ENCODE measurements at regions not wholly inside any gene's neighbourhood (a gene's known extent, or its start where the extent isn't known, plus 50 kb on each side); places are given as distances from the start of the nearest gene placed in this dataset.
A peak's percentile ranks its signal among the peaks of the same experiment; 100 is the strongest.

DNA sequence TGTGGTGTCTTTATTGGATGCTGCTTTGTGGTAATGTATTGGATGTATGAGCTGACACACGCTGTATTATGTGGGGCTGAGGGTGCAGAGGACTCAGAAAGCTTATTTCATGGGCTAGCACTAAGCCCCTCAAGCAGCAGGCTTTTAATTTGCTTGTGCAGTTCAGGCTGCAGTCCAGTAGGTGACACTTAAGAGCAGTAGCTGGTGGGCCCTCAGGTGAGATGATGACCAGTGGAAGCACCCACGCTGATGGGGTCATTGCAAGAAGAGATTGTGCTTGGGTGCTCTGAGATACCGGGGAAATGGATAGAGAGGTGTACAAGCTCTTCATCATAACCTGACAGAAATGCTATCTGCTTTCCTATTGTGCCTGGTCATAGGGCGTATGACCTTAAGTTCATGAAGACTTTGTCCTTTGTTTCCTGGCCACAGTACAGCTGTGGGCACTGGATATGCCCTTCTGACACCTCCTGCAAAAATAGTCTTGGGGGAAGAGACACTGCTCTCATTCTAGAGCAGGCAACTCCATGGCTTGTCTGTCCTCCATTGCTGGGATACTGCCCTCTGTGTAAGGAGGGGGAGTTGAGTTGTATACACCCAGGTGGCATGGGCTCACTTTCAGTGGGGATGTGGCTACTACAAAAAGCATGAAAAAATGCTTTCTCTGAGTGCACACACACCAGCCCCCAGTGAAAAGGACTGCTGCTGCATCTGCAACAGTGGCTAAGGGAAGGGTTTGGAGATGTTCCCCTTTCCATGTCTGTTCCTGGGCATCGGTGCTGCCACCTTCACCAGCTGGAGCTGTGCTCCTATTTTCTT lies 205.7 kb upstream of the ZSWIM2 start:
- Histone ChIP-seq H3K36me3 (ENCODE audit: insufficient read depth, low read length) (no peaks in the 10 kb centered on the region), H3K4me1 (ENCODE audit: insufficient read depth, low read length) (no peaks in the 10 kb centered on the region), H2AFZ (ENCODE audit: low read depth, low read length) (no peak overlapping the region), H3K27me3 (ENCODE audit: insufficient read depth, low read length) (no peaks in the 10 kb centered on the region), H3K9me3 (ENCODE audit: insufficient read depth, low read depth, low read length) (no peaks in the 10 kb centered on the region), H3K79me2 (ENCODE audit: insufficient read depth, low read length) (no peaks in the 10 kb centered on the region), H4K20me1 (ENCODE audit: insufficient read depth, low read length) (no peaks in the 10 kb centered on the region), H3K4me3 (ENCODE audit: insufficient read depth, low read depth, low read length) (no peak overlapping the region), H3K9ac (ENCODE audit: low read length) (no peak overlapping the region), H3K27ac (ENCODE audit: low read depth, low read length) (no peak overlapping the region), H3K4me2 (ENCODE audit: low read length) (no peak overlapping the region)
- FAIRE-seq (no peak), DNase-seq (ENCODE audit: low read depth) (no peak)
- TF ChIP-seq EZH2 (IDR thresholded peaks at IDR 0.05; ENCODE audit: insufficient read depth, low read length): no peak
- H3K27ac Mint-ChIP-seq (ENCODE audit: unreplicated experiment): no peak overlapping the region
- no peaks in the 10 kb centered on the region for H3K27me3 Mint-ChIP-seq (ENCODE audit: low read depth, unreplicated experiment)
- no peaks in the 10 kb centered on the region for H3K36me3 Mint-ChIP-seq (ENCODE audit: low read depth, unreplicated experiment)
- H3K4me1 Mint-ChIP-seq (ENCODE audit: low read depth, unreplicated experiment): no peaks in the 10 kb centered on the region
- H3K9me3 Mint-ChIP-seq (ENCODE audit: unreplicated experiment): no peaks in the 10 kb centered on the region
- no peak overlapping the region for H3K4me3 Mint-ChIP-seq (ENCODE audit: unreplicated experiment)

GRCh38 chr2:187051350-187051749 lies 202.4 kb upstream of the ZSWIM2 start:
- Histone ChIP-seq H3K36me3 (ENCODE audit: insufficient read depth, low read length) (no peaks in the 10 kb centered on the region), H3K4me2 (ENCODE audit: low read length) (no peak overlapping the region), H3K27ac (ENCODE audit: low read depth, low read length) (no peak overlapping the region), H3K27me3 (ENCODE audit: insufficient read depth, low read length) (no peaks in the 10 kb centered on the region), H4K20me1 (ENCODE audit: insufficient read depth, low read length) (no peaks in the 10 kb centered on the region), H3K9ac (ENCODE audit: low read length) (no peak overlapping the region), H3K79me2 (ENCODE audit: insufficient read depth, low read length) (no peaks in the 10 kb centered on the region), H3K9me3 (ENCODE audit: insufficient read depth, low read depth, low read length) (no peaks in the 10 kb centered on the region), H2AFZ (ENCODE audit: low read depth, low read length) (no peak overlapping the region), H3K4me3 (ENCODE audit: insufficient read depth, low read depth, low read length) (no peak overlapping the region), H3K4me1 (ENCODE audit: insufficient read depth, low read length) (no peaks in the 10 kb centered on the region)
- Mint-ChIP-seq H3K9me3 (ENCODE audit: unreplicated experiment) (no peaks in the 10 kb centered on the region), H3K4me3 (ENCODE audit: unreplicated experiment) (no peak overlapping the region), H3K36me3 (ENCODE audit: low read depth, unreplicated experiment) (no peaks in the 10 kb centered on the region), H3K27ac (ENCODE audit: unreplicated experiment) (no peak overlapping the region), H3K4me1 (ENCODE audit: low read depth, unreplicated experiment) (no peaks in the 10 kb centered on the region), H3K27me3 (ENCODE audit: low read depth, unreplicated experiment) (no peaks in the 10 kb centered on the region)
- DNase-seq (ENCODE audit: low read depth): peak; percentile 22
- no peak for FAIRE-seq
- no peak for TF ChIP-seq EZH2 (IDR thresholded peaks at IDR 0.05; ENCODE audit: insufficient read depth, low read length)
- TF ChIP-seq, protein P1, sequence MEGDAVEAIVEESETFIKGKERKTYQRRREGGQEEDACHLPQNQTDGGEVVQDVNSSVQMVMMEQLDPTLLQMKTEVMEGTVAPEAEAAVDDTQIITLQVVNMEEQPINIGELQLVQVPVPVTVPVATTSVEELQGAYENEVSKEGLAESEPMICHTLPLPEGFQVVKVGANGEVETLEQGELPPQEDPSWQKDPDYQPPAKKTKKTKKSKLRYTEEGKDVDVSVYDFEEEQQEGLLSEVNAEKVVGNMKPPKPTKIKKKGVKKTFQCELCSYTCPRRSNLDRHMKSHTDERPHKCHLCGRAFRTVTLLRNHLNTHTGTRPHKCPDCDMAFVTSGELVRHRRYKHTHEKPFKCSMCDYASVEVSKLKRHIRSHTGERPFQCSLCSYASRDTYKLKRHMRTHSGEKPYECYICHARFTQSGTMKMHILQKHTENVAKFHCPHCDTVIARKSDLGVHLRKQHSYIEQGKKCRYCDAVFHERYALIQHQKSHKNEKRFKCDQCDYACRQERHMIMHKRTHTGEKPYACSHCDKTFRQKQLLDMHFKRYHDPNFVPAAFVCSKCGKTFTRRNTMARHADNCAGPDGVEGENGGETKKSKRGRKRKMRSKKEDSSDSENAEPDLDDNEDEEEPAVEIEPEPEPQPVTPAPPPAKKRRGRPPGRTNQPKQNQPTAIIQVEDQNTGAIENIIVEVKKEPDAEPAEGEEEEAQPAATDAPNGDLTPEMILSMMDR (IDR thresholded peaks at IDR 0.05; ENCODE audit: insufficient read depth, low read depth, low read length): no peak

GRCh38 chr2:187050409-187050998 lies 201.5 kb upstream of the ZSWIM2 start:
- Histone ChIP-seq H3K9ac (ENCODE audit: low read length) (no peak overlapping the region), H3K27ac (ENCODE audit: low read depth, low read length) (no peak overlapping the region), H3K79me2 (ENCODE audit: insufficient read depth, low read length) (no peaks in the 10 kb centered on the region), H3K4me1 (ENCODE audit: insufficient read depth, low read length) (no peaks in the 10 kb centered on the region), H3K4me2 (ENCODE audit: low read length) (no peak overlapping the region), H3K4me3 (ENCODE audit: insufficient read depth, low read depth, low read length) (no peak overlapping the region), H3K9me3 (ENCODE audit: insufficient read depth, low read depth, low read length) (no peaks in the 10 kb centered on the region), H4K20me1 (ENCODE audit: insufficient read depth, low read length) (no peaks in the 10 kb centered on the region), H3K36me3 (ENCODE audit: insufficient read depth, low read length) (no peaks in the 10 kb centered on the region), H2AFZ (ENCODE audit: low read depth, low read length) (no peak overlapping the region), H3K27me3 (ENCODE audit: insufficient read depth, low read length) (no peaks in the 10 kb centered on the region)
- Mint-ChIP-seq H3K27me3 (ENCODE audit: low read depth, unreplicated experiment) (no peaks in the 10 kb centered on the region), H3K4me1 (ENCODE audit: low read depth, unreplicated experiment) (no peaks in the 10 kb centered on the region), H3K9me3 (ENCODE audit: unreplicated experiment) (no peaks in the 10 kb centered on the region), H3K4me3 (ENCODE audit: unreplicated experiment) (no peak overlapping the region), H3K36me3 (ENCODE audit: low read depth, unreplicated experiment) (no peaks in the 10 kb centered on the region), H3K27ac (ENCODE audit: unreplicated experiment) (no peak overlapping the region)
- FAIRE-seq: peak; percentile 52
- TF ChIP-seq EZH2 (IDR thresholded peaks at IDR 0.05; ENCODE audit: insufficient read depth, low read length): no peak
- TF ChIP-seq, protein P1 (IDR thresholded peaks at IDR 0.05; ENCODE audit: insufficient read depth, low read depth, low read length): no peak
- DNase-seq (ENCODE audit: low read depth): no peak
